ENCODE measurements at regions not wholly inside any gene's neighbourhood (a gene's known extent, or its start where the extent isn't known, plus 50 kb on each side); places are given as distances from the start of the nearest gene placed in this dataset.

DNA sequence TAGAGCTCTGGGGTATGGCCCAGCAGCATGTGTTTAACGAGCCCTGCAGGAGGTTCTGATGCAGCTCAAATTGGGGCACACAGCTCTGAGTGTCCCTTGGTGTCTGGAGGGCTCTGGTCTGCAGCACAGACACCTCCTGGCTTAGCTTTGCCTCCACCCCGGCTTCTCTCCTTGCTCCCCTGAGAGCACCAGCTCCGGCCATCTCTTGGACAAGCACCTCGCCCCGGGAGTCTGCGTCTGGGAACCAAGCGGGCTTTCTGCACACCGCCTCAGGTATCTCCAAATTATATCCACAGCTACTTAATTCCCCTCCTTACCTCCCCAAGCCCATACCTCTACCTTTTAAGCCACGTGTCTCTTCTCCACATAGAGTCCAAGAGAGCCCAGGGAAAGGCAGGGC, 83.7 kb upstream of the IRX4 start:
- TF ChIP-seq EZH2 (IDR thresholded peaks at IDR 0.05) (no peak), CTCF (IDR thresholded peaks at IDR 0.05 in 2 of 3, conservative IDR thresholded peaks at IDR 0.05 in 1 of 3; ENCODE audit: borderline replicate concordance in 1 of 3, insufficient read depth in 1 of 3, low read depth in 2 of 3, low read length in 2 of 3) (no peak), POLR2A (IDR thresholded peaks at IDR 0.05; ENCODE audit: borderline replicate concordance, extremely low read depth, insufficient read depth, insufficient read length) (no peak)
- TF ChIP-seq, protein P1, sequence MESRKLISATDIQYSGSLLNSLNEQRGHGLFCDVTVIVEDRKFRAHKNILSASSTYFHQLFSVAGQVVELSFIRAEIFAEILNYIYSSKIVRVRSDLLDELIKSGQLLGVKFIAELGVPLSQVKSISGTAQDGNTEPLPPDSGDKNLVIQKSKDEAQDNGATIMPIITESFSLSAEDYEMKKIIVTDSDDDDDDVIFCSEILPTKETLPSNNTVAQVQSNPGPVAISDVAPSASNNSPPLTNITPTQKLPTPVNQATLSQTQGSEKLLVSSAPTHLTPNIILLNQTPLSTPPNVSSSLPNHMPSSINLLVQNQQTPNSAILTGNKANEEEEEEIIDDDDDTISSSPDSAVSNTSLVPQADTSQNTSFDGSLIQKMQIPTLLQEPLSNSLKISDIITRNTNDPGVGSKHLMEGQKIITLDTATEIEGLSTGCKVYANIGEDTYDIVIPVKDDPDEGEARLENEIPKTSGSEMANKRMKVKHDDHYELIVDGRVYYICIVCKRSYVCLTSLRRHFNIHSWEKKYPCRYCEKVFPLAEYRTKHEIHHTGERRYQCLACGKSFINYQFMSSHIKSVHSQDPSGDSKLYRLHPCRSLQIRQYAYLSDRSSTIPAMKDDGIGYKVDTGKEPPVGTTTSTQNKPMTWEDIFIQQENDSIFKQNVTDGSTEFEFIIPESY (IDR thresholded peaks at IDR 0.05; ENCODE audit: extremely low read depth, insufficient replicate concordance, low read length): no peak

Data from HCT116 (cell line).